HFFc6 (cell line): ENCODE measurements at regions not wholly inside any gene's neighbourhood (a gene's known extent, or its start where the extent isn't known, plus 50 kb on each side); places are given as distances from the start of the nearest gene placed in this dataset.

Experiments
- DNase-seq: peaks from one replicate; pipeline ENCODE4 v3.0.0-alpha.2; 2018
- H3K27ac Mint-ChIP-seq: 2 replicates; pipeline ENCODE4 v1.8.0; 2020; ENCODE audit warnings: mild to moderate bottlenecking, mixed read lengths
- H3K27me3 Mint-ChIP-seq: 2 replicates; pipeline ENCODE4 v1.8.0; 2021; ENCODE audit warnings: mild to moderate bottlenecking, moderate library complexity, mixed read lengths; ENCODE audit not compliant: insufficient read depth
- H3K36me3 Mint-ChIP-seq: 2 replicates; pipeline ENCODE4 v1.8.0; 2021; ENCODE audit warnings: low read depth, mixed read lengths
- H3K4me1 Mint-ChIP-seq: 2 replicates; pipeline ENCODE4 v1.8.0; 2020; ENCODE audit warnings: low read depth, mixed read lengths
- H3K4me3 Mint-ChIP-seq: 2 replicates; pipeline ENCODE4 v1.8.0; 2020; ENCODE audit warnings: mild to moderate bottlenecking, moderate library complexity, mixed read lengths
- H3K9me3 Mint-ChIP-seq: 2 replicates; pipeline ENCODE4 v1.8.0; 2020; ENCODE audit warnings: mild to moderate bottlenecking, mixed read lengths
- TF ChIP-seq, protein P1 (sequence below): fragments of 200-600 bp; sonication (generic); IDR thresholded peaks from 2 replicates; pipeline ENCODE4 v1.5.0; 2021; ENCODE audit warnings: antibody characterized with exemption, mild to moderate bottlenecking

DNA sequence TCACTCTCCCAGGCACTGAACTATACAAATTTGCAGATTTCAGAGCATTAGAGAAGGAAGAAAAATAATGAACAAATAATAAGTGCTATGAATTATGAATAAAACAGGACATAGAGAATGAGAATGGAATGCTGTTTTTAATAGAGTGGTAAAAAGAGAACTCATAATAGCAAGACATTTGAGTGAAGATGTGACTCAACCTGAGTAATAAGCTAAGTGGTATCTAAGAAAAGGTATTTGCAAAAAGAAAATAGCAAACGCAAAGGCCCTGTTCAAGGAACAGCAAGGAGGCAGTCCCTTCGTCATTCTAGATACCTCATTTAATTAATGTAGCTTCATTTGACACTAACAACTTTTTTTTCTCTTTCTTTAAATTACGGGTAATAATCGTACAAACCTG is 1910.0 kb upstream of the TENM3 start:
- no peaks in the 10 kb centered on the region for H3K4me1 Mint-ChIP-seq
- peaks cover 49% of the 10 kb centered on the region for H3K9me3 Mint-ChIP-seq
- H3K36me3 Mint-ChIP-seq: no peaks in the 10 kb centered on the region; the same call in 1 of the 2 replicates
- TF ChIP-seq, protein P1, sequence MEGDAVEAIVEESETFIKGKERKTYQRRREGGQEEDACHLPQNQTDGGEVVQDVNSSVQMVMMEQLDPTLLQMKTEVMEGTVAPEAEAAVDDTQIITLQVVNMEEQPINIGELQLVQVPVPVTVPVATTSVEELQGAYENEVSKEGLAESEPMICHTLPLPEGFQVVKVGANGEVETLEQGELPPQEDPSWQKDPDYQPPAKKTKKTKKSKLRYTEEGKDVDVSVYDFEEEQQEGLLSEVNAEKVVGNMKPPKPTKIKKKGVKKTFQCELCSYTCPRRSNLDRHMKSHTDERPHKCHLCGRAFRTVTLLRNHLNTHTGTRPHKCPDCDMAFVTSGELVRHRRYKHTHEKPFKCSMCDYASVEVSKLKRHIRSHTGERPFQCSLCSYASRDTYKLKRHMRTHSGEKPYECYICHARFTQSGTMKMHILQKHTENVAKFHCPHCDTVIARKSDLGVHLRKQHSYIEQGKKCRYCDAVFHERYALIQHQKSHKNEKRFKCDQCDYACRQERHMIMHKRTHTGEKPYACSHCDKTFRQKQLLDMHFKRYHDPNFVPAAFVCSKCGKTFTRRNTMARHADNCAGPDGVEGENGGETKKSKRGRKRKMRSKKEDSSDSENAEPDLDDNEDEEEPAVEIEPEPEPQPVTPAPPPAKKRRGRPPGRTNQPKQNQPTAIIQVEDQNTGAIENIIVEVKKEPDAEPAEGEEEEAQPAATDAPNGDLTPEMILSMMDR: no peak
- no peak overlapping the region for H3K4me3 Mint-ChIP-seq
- no peak for DNase-seq
- H3K27ac Mint-ChIP-seq: no peak overlapping the region
- no peaks in the 10 kb centered on the region; the same call in 1 of the 2 replicates for H3K27me3 Mint-ChIP-seq

DNA sequence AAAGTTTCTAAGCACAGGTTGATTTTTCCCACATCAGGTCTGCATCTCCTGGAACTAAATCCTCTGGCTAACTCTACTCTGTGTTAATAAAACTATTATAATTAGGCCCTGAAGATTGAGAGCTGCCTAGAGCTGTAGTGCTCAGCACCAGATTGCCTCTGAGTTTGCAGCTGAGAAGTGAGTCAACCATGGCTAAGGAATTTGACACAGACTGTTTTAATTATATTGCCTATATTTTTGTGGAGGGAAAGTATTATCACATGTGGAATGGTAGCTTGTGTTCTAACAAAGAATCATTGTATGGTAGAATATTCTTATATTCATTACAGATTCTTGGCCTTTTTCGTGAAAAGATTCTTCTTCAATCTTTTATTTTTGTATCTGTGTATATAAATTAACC is 1907.6 kb upstream of the TENM3 start:
- Mint-ChIP-seq H3K4me1 (no peaks in the 10 kb centered on the region), H3K9me3 (peaks cover 42% of the 10 kb centered on the region), H3K27me3 (no peaks in the 10 kb centered on the region; the same call in 1 of the 2 replicates), H3K4me3 (no peak overlapping the region), H3K27ac (no peak overlapping the region), H3K36me3 (no peaks in the 10 kb centered on the region; the same call in 1 of the 2 replicates)
- no peak for DNase-seq
- TF ChIP-seq, protein P1: no peak

DNA sequence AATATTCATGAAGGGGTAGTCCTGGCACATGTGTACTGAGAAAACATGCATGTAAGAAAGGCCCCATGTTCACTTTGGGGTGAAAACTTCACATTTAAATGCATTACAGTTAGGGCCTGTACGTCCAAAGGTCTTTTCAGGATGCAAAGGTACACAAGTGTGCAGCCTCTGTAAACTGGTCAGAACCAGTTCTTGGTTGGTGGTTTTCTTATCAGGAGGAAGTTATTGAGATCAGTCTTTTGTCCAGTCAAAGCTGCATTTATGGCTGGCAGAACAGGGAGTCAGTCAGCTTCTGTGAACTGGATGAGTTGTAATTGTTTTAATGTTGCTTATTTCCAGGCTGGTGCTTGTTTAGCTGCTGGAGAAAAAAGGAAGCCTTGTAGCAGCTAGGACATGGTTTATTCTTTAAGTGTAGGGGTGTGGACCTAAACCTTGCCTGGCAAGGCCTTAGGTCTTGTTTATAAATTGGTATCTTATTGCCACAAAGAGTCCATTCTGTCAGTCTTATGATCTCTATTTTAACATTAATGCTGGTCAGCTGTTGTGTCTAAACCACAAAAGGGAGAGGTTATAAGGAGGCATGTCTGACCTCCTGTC is 1906.6 kb upstream of the TENM3 start:
- Mint-ChIP-seq H3K4me1 (no peaks in the 10 kb centered on the region), H3K27ac (no peak overlapping the region), H3K9me3 (peaks cover 45% of the 10 kb centered on the region), H3K27me3 (no peaks in the 10 kb centered on the region; the same call in 1 of the 2 replicates), H3K4me3 (no peak overlapping the region), H3K36me3 (no peaks in the 10 kb centered on the region; the same call in 1 of the 2 replicates)
- TF ChIP-seq, protein P1: no peak
- DNase-seq: no peak

DNA sequence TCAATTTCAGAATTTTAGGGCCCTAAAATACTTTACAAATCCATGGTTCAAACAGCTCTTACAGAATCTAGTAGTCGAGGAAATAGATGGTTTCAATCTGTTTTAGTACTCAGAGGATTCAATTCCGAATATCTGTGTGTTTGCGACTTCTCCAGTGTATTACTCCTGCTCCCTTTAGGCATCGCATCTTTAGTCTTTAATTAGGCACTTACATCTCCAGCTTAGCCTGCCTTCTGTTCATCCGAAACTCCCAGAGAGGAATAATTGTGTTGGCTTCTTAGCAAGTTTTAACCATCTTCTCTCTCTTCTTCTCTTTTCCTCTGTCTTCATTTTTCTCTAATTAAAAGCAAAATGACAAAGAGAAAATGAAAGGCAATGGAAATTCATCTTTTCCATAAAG is 1901.3 kb upstream of the TENM3 start:
- Mint-ChIP-seq H3K9me3 (peaks cover 29% of the 10 kb centered on the region), H3K4me1 (no peaks in the 10 kb centered on the region), H3K36me3 (peaks cover 5% of the 10 kb centered on the region; the same call in 1 of the 2 replicates), H3K4me3 (no peak overlapping the region), H3K27me3 (no peaks in the 10 kb centered on the region; the same call in 1 of the 2 replicates), H3K27ac (no peak overlapping the region)
- DNase-seq: no peak
- TF ChIP-seq, protein P1: no peak

- no peak overlapping the region for H3K4me3 Mint-ChIP-seq
- no peaks in the 10 kb centered on the region for H3K4me1 Mint-ChIP-seq
- no peaks in the 10 kb centered on the region for H3K36me3 Mint-ChIP-seq
- TF ChIP-seq, protein P1: no peak
- H3K9me3 Mint-ChIP-seq: peaks cover 37% of the 10 kb centered on the region
- no peak overlapping the region for H3K27ac Mint-ChIP-seq
- no peak for DNase-seq
- no peaks in the 10 kb centered on the region for H3K27me3 Mint-ChIP-seq
These were observed 1892.3 kb upstream of the TENM3 start for GRCh38 chr4:180350901-180351300.
